ENCODE measurements at regions not wholly inside any gene's neighbourhood (a gene's known extent, or its start where the extent isn't known, plus 50 kb on each side); places are given as distances from the start of the nearest gene placed in this dataset.

DNA sequence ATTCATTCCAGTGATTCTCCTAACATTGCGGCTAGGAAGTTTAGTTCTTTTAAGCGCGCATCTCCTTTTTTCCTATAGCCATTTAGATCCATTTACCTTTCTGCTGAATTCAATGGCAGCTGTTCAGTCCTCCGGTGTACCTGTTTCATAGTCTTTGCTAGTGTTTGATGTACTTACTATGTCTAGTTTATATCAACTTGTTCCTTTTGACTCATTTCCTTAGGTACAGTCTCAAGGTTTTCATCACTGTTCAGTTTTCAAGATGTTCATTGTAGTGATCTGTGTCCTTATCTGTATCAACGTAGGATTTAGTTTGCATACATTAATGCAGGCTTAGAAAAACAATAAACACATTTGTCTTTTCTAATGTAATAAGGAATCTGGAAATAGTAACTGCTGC, 59.0 kb upstream of the MBNL1 start:
- Histone ChIP-seq H3K27ac (ENCODE audit: low read length) (no peak overlapping the region), H3K27me3 (ENCODE audit: control insufficient read depth, insufficient read depth, low read length) (no peaks in the 10 kb centered on the region), H3K4me3 (ENCODE audit: low read depth in 2 of 2, low read length in 2 of 2) (no peak overlapping the region), H3K4me1 (ENCODE audit: control insufficient read depth, insufficient read depth, low read length) (no peaks in the 10 kb centered on the region), H3K36me3 (ENCODE audit: control insufficient read depth, insufficient read depth, low read length) (no peaks in the 10 kb centered on the region), H3K9me3 (ENCODE audit: control insufficient read depth, insufficient read depth, low read depth, low read length) (no peaks in the 10 kb centered on the region)
- intact Hi-C loops (cut with micrococcal nuclease; ENCODE audit: unreplicated experiment) (no loop called here), in situ Hi-C loops (cut with HindIII; ENCODE audit: low pct_unique_long_range_greater_than_20kb, low sequenced_read_pairs) (no loop called here)
- no peak for ATAC-seq
- POLR2A ChIA-PET: no interaction called here
- DNase-seq (ENCODE audit: low read depth, low spot score): no peak
- no TSS peak for BruUV-seq (replicated peaks)
- TF ChIP-seq POLR2AphosphoS5 (IDR thresholded peaks at IDR 0.05; ENCODE audit: low read depth, low read length) (no peak), TCF7L2 (IDR thresholded peaks at IDR 0.05; ENCODE audit: low read depth, low read length) (no peak), SIN3A (IDR thresholded peaks at IDR 0.05; ENCODE audit: borderline replicate concordance, insufficient read depth, low read depth, low read length) (no peak)
- TF ChIP-seq, protein P1, sequence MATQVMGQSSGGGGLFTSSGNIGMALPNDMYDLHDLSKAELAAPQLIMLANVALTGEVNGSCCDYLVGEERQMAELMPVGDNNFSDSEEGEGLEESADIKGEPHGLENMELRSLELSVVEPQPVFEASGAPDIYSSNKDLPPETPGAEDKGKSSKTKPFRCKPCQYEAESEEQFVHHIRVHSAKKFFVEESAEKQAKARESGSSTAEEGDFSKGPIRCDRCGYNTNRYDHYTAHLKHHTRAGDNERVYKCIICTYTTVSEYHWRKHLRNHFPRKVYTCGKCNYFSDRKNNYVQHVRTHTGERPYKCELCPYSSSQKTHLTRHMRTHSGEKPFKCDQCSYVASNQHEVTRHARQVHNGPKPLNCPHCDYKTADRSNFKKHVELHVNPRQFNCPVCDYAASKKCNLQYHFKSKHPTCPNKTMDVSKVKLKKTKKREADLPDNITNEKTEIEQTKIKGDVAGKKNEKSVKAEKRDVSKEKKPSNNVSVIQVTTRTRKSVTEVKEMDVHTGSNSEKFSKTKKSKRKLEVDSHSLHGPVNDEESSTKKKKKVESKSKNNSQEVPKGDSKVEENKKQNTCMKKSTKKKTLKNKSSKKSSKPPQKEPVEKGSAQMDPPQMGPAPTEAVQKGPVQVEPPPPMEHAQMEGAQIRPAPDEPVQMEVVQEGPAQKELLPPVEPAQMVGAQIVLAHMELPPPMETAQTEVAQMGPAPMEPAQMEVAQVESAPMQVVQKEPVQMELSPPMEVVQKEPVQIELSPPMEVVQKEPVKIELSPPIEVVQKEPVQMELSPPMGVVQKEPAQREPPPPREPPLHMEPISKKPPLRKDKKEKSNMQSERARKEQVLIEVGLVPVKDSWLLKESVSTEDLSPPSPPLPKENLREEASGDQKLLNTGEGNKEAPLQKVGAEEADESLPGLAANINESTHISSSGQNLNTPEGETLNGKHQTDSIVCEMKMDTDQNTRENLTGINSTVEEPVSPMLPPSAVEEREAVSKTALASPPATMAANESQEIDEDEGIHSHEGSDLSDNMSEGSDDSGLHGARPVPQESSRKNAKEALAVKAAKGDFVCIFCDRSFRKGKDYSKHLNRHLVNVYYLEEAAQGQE (IDR thresholded peaks at IDR 0.05; ENCODE audit: insufficient read depth in 1 of 2, low read depth in 2 of 2, low read length in 1 of 2): no peak
- TF ChIP-seq, protein P2, sequence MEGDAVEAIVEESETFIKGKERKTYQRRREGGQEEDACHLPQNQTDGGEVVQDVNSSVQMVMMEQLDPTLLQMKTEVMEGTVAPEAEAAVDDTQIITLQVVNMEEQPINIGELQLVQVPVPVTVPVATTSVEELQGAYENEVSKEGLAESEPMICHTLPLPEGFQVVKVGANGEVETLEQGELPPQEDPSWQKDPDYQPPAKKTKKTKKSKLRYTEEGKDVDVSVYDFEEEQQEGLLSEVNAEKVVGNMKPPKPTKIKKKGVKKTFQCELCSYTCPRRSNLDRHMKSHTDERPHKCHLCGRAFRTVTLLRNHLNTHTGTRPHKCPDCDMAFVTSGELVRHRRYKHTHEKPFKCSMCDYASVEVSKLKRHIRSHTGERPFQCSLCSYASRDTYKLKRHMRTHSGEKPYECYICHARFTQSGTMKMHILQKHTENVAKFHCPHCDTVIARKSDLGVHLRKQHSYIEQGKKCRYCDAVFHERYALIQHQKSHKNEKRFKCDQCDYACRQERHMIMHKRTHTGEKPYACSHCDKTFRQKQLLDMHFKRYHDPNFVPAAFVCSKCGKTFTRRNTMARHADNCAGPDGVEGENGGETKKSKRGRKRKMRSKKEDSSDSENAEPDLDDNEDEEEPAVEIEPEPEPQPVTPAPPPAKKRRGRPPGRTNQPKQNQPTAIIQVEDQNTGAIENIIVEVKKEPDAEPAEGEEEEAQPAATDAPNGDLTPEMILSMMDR (IDR thresholded peaks at IDR 0.05): no peak
- CTCF ChIA-PET: no interaction called here

DNA sequence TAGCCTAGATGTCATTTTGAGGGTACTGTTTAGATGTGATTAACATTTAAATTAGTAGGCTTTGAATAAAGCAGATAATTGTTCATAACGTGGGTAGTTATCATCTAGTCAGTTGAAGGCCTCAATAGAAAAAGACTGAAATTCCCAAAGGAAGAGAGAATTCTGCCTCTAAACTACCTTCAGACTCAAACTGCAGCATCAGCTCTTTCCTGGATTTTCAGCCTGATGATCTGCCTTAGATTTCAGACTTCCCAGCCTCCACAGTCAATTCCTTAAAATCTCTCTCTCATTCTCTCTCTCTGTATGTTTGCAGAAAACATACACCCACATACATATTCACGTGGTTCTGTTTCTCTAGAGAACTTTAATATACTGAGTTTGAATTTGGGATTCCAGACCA, 58.0 kb upstream of the MBNL1 start:
- in situ Hi-C loops (cut with HindIII; ENCODE audit: low pct_unique_long_range_greater_than_20kb, low sequenced_read_pairs): no loop called here
- Histone ChIP-seq H3K27me3 (ENCODE audit: control insufficient read depth, insufficient read depth, low read length) (no peaks in the 10 kb centered on the region), H3K36me3 (ENCODE audit: control insufficient read depth, insufficient read depth, low read length) (no peaks in the 10 kb centered on the region), H3K9me3 (ENCODE audit: control insufficient read depth, insufficient read depth, low read depth, low read length) (no peaks in the 10 kb centered on the region), H3K4me1 (ENCODE audit: control insufficient read depth, insufficient read depth, low read length) (no peaks in the 10 kb centered on the region), H3K4me3 (ENCODE audit: low read depth in 2 of 2, low read length in 2 of 2) (no peak overlapping the region), H3K27ac (ENCODE audit: low read length) (no peak overlapping the region)
- DNase-seq (ENCODE audit: low read depth, low spot score): no peak
- intact Hi-C loops (cut with micrococcal nuclease; ENCODE audit: unreplicated experiment): no loop called here
- BruUV-seq (replicated peaks): no TSS peak
- ChIA-PET CTCF (no interaction called here), POLR2A (interaction anchor here (0.6 kb wide), 1 partner anchor 89 kb away, joined by 3 read pairs; no protein-coding TSS in a partner anchor)
- TF ChIP-seq POLR2AphosphoS5 (IDR thresholded peaks at IDR 0.05; ENCODE audit: low read depth, low read length) (no peak), SIN3A (IDR thresholded peaks at IDR 0.05; ENCODE audit: borderline replicate concordance, insufficient read depth, low read depth, low read length) (no peak), TCF7L2 (IDR thresholded peaks at IDR 0.05; ENCODE audit: low read depth, low read length) (no peak)
- TF ChIP-seq, protein P2 (IDR thresholded peaks at IDR 0.05): no peak
- TF ChIP-seq, protein P1 (IDR thresholded peaks at IDR 0.05; ENCODE audit: insufficient read depth in 1 of 2, low read depth in 2 of 2, low read length in 1 of 2): no peak
- no peak for ATAC-seq
